Fibroblast of lung (primary cell): ENCODE measurements at regions not wholly inside any gene's neighbourhood (a gene's known extent, or its start where the extent isn't known, plus 50 kb on each side); places are given as distances from the start of the nearest gene placed in this dataset.

Source experiments
- DNase-seq, 2 donors: peaks; one replicate each; pipeline versions ENCODE4 v3.0.0 to v3.0.0-alpha.2; 2010; ENCODE audit warnings: low read depth in 2 of 2
- H2AFZ ChIP-seq: 2 replicates; pipeline ENCODE4 v1.5.1; 2012; ENCODE audit warnings: low read length, control low read depth, inconsistent platforms
- H3K27ac ChIP-seq: 2 replicates; pipeline ENCODE4 v1.5.1; 2011; ENCODE audit warnings: low read length, control low read depth; ENCODE audit not compliant: insufficient read depth
- H3K27me3 ChIP-seq: 2 replicates; pipeline ENCODE4 v1.5.1; 2011; ENCODE audit warnings: mild to moderate bottlenecking, low read length; ENCODE audit not compliant: control insufficient read depth, insufficient read depth
- H3K36me3 ChIP-seq: 2 replicates; pipeline ENCODE4 v1.5.1; 2011; ENCODE audit warnings: low read length; ENCODE audit not compliant: control insufficient read depth, insufficient read depth
- H3K4me1 ChIP-seq: 2 replicates; pipeline ENCODE4 v1.5.1; 2011; ENCODE audit warnings: low read length; ENCODE audit not compliant: control insufficient read depth, insufficient read depth; ENCODE audit errors: extremely low read depth
- H3K4me2 ChIP-seq: 2 replicates; pipeline ENCODE4 v1.5.1; 2011; ENCODE audit warnings: low read length, control low read depth; ENCODE audit not compliant: insufficient read depth; ENCODE audit errors: extremely low read depth
- H3K4me3 ChIP-seq, 4 experiments: fragments of 200-600 bp in 1 of 4; sonication (generic) in 1 of 4; replicated peaks in 1 of 4; 2 replicates each; pipeline ENCODE4 v1.5.1; 2011 to 2016; ENCODE audit warnings: low read length in 4 of 4, low read depth in 3 of 4, mild to moderate bottlenecking in 3 of 4, control low read depth in 2 of 4, inconsistent platforms in 1 of 4, mixed read lengths in 1 of 4; ENCODE audit not compliant: insufficient read depth in 1 of 4; ENCODE audit errors: control extremely low read depth in 1 of 4
- H3K79me2 ChIP-seq: 2 replicates; pipeline ENCODE4 v1.5.1; 2012; ENCODE audit warnings: mild to moderate bottlenecking, low read length, inconsistent platforms; ENCODE audit not compliant: control insufficient read depth, insufficient read depth
- H3K9ac ChIP-seq: 2 replicates; pipeline ENCODE4 v1.5.1; 2011; ENCODE audit warnings: mild to moderate bottlenecking, low read length, control low read depth; ENCODE audit not compliant: insufficient read depth
- H3K9me3 ChIP-seq: 2 replicates; pipeline ENCODE4 v1.5.1; 2012; ENCODE audit warnings: low read depth, low read length; ENCODE audit not compliant: control insufficient read depth, insufficient read depth
- H4K20me1 ChIP-seq: 2 replicates; pipeline ENCODE4 v1.5.1; 2011; ENCODE audit warnings: low read length; ENCODE audit not compliant: control insufficient read depth, insufficient read depth; ENCODE audit errors: extremely low read depth
- CTCF ChIP-seq, 2 donors: IDR thresholded peaks in 1 of 2; conservative IDR thresholded peaks in 1 of 2; 1 replicate in 1 of 2; 2 replicates in 1 of 2; pipeline ENCODE4 v1.5.1; 2011 to 2012; ENCODE audit warnings: low read length in 2 of 2, control low read depth in 1 of 2, inconsistent platforms in 1 of 2, low read depth in 1 of 2, mild to moderate bottlenecking in 1 of 2
- EZH2 ChIP-seq: IDR thresholded peaks from 2 replicates; pipeline ENCODE4 v1.5.1; 2012; ENCODE audit warnings: low read length, control low read depth, mild to moderate bottlenecking; ENCODE audit errors: missing control alignments

- H3K36me3 ChIP-seq = no peaks in the 10 kb centered on the region
- no peaks in the 10 kb centered on the region for H3K27me3 ChIP-seq
- no peak for TF ChIP-seq CTCF (conservative IDR thresholded peaks at IDR 0.05 in 1 of 2, IDR thresholded peaks at IDR 0.05 in 1 of 2; ENCODE audit: low read depth in 1 of 2, low read length in 2 of 2)
- no peaks in the 10 kb centered on the region for H3K9me3 ChIP-seq
- H3K4me3 ChIP-seq = no peak overlapping the region
- no peak overlapping the region for H3K27ac ChIP-seq
- H3K4me2 ChIP-seq = no peak overlapping the region
- H4K20me1 ChIP-seq = no peaks in the 10 kb centered on the region
- DNase-seq = no peak
- no peak overlapping the region for H2AFZ ChIP-seq
- H3K4me1 ChIP-seq = no peaks in the 10 kb centered on the region
- H3K79me2 ChIP-seq = no peaks in the 10 kb centered on the region
- no peak overlapping the region for H3K9ac ChIP-seq
These were observed 83.8 kb upstream of the PLEKHG7 start for GRCh38 chr12:92619026-92619425.

GRCh38 chr12:92615703-92616102, 87.1 kb upstream of the PLEKHG7 start:
- Histone ChIP-seq H3K4me1 (no peaks in the 10 kb centered on the region), H4K20me1 (no peaks in the 10 kb centered on the region), H2AFZ (no peak overlapping the region), H3K27me3 (no peaks in the 10 kb centered on the region), H3K36me3 (no peaks in the 10 kb centered on the region), H3K79me2 (no peaks in the 10 kb centered on the region), H3K27ac (no peak overlapping the region), H3K9me3 (no peaks in the 10 kb centered on the region), H3K4me2 (no peak overlapping the region), H3K9ac (no peak overlapping the region), H3K4me3 (no peak overlapping the region)
- TF ChIP-seq CTCF (conservative IDR thresholded peaks at IDR 0.05 in 1 of 2, IDR thresholded peaks at IDR 0.05 in 1 of 2; ENCODE audit: low read depth in 1 of 2, low read length in 2 of 2) (no peak), EZH2 (no peak)
- DNase-seq = no peak

GRCh38 chr12:92615086-92615485, 87.7 kb upstream of the PLEKHG7 start:
- Histone ChIP-seq H3K36me3 (no peaks in the 10 kb centered on the region), H3K9me3 (no peaks in the 10 kb centered on the region), H3K27me3 (no peaks in the 10 kb centered on the region), H3K79me2 (no peaks in the 10 kb centered on the region), H3K9ac (no peak overlapping the region), H3K4me2 (no peak overlapping the region), H2AFZ (no peak overlapping the region), H3K4me1 (no peaks in the 10 kb centered on the region), H3K27ac (no peak overlapping the region), H3K4me3 (no peak overlapping the region), H4K20me1 (no peaks in the 10 kb centered on the region)
- TF ChIP-seq CTCF (conservative IDR thresholded peaks at IDR 0.05 in 1 of 2, IDR thresholded peaks at IDR 0.05 in 1 of 2; ENCODE audit: low read depth in 1 of 2, low read length in 2 of 2) (no peak), EZH2 (no peak)
- no peak for DNase-seq
